HG02973 (cell line): ENCODE measurements at regions not wholly inside any gene's neighbourhood (a gene's known extent, or its start where the extent isn't known, plus 50 kb on each side); places are given as distances from the start of the nearest gene placed in this dataset.

ENCODE experiments used
- ATAC-seq: cut with Tn5 transposase; IDR thresholded peaks from one replicate; pipeline ENCODE4 v1.9.1; 2021; ENCODE audit warnings: moderate library complexity; ENCODE audit not compliant: unreplicated experiment

- no peak for ATAC-seq
These were observed 844.2 kb downstream of the JRKL start for GRCh38 chr11:97234016-97234415.

GRCh38 chr11:97237151-97237550 lies 847.3 kb downstream of the JRKL start:
- ATAC-seq = no peak

- ATAC-seq = no peak
These were observed 857.8 kb downstream of the JRKL start for GRCh38 chr11:97247601-97248000.

DNA sequence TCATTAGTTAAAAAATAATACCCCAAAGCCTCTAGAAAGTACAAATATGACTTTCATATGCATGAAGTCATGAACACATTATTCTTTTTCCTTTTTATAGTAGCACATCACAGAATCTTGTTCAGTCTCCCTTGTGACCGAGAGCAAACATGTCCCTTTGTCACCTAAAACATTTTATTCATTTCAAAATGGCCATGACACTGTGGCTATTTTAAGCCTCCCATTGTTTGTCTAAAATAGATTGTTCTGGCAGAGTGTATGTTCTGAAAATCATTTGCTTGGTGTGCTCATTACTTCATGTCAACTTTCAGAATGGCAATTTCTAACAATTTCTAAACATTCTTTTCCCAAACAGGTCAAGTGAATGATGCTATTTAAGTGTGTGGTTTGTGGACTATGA lies 865.0 kb downstream of the JRKL start:
- ATAC-seq = no peak

- no peak for ATAC-seq
These were observed 869.6 kb downstream of the JRKL start for GRCh38 chr11:97259434-97259833.

GRCh38 chr11:97259884-97260283 lies 870.1 kb downstream of the JRKL start:
- ATAC-seq = no peak

GRCh38 chr11:97263183-97263858 lies 873.5 kb downstream of the JRKL start:
- no peak for ATAC-seq

DNA sequence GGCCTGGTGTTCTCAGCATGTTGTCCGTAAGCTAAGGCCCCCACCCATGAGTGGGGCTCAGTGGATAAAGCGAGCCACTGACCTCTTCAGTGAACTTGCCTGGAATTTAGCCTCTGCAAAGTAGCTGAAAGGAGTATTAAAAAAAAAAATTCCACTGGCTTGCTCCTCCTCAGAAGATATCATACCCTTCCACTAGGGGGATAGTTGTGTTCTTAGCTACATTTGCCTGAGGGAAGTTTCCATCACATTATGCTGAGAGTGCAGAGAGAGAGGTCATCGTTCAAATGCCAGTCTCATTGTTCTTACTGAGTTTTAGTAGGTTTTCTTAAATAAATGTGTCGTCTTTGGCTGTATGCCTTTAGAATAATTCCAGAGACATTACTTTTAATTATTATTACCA lies 879.7 kb downstream of the JRKL start:
- no peak for ATAC-seq

DNA sequence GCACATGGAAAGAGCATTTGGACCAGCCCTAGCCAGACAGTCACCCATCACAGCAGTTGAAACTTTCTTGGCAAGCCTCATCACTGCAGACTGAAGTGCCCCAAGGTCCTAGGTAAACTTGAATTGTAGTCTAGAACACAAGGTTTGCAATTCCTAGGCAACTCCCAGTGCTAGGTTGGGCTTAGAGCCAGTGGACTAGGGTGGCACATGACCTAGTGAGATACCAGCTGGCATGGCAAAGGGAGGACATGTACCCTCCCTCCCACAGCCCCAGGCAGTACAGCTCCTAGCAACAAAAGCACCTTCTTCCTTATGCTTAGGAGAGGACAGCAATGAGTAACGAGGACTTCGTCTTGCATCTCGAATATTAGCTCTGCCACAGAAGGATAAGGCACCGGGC lies 889.5 kb downstream of the JRKL start:
- ATAC-seq = no peak

- no peak for ATAC-seq
These were observed 890.5 kb downstream of the JRKL start for GRCh38 chr11:97280347-97280746.

DNA sequence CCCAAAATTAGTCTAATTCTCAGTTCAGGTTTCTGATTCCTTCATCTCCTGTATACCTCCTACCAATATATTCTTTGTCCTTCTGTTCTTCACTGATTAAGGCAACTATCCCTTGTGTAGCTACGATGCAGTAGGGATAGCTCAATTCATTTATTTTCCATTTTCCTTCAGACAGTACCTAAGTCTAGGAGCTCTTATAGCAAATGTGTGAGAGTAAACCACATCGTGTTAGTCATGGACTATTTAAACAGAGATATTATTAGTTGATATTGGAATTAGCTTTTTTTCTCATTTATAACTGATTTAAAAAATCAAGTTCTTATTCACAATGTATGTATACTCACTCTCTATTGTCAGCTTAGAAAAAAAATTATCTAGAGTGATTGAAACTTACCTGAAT lies 900.0 kb downstream of the JRKL start:
- ATAC-seq = no peak

DNA sequence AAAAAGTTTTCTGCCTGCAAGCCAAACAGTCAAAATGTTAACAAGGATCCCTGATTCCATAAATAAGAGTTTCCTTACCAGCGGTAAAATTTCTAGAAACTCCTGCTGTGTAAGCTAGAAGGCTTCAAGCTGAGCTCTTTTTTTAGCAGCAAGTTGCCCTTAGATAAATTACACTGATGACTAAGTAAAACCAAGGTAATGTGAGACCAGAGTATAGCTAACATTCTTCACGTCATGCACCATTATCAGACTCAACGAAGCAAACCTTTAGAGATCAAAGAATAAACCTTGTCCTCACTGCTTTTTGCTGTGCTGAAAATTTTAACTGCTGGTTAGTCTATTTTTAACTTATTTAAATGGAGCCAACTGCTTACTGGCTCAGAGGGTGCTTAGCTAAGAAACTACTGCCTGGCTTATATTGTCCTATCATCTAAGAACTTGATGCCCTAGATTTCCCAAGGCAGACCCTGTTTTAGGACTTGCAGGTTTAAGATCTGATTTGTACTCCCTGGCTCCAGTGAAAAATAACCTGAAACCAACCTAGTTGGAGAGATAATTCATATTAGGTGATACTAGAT lies 900.7 kb downstream of the JRKL start:
- no peak for ATAC-seq

DNA sequence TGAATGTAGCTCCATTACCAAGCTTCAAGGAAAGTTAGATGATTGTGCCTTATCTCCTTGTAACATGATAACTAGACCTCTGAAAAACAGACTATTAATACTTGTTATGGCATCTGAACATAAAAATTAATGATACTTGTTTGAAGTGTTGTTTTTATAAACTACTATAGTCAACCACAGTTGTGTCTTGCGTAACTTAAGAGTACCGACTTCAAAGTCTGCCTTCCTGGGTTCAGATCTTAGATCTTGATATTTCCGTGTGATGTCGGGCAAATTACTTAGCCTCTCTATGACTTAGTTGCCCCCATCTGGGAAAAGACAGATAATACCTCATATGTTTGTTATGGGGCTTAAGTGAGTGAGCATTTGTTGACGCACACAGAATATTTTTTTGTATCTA lies 906.5 kb downstream of the JRKL start:
- no peak for ATAC-seq

DNA sequence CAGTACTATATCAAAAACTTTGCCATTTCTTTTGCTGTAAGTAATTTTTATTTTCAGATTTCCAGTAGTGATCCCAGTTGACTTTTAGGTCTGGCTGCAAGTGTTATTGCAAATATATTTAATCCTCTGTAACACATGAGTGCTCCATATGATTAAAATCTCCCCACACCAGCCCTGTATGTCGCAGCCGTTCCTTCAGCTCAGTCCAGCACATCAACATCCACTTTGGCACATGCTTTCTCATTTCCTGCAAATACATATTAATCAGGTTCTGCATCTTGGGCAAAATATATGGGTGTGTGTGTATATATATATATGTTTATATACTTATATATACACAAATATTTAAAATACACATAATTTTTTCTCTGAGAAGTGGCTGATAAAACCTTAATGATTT lies 919.5 kb downstream of the JRKL start:
- ATAC-seq = no peak

GRCh38 chr11:97325693-97326092 lies 935.9 kb downstream of the JRKL start:
- ATAC-seq = no peak

DNA sequence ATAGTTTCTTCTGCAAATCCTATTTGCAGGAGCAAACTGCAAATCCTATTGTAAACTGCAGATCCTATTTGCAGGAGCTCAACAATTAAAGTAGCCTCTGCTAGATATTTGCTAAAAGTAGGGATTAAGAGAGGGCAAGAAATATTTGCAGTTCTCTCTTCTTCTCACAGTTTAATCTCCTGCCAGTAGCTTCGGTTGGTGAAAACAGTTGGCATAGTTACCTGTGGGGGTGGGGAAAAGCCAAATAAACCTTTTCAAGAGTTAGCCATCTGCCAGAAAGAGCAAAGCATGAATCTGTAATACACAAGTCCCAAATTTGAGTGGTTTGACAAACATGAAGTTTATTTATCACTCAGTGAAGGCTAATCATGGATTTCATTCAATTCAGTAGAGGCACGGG lies 942.5 kb downstream of the JRKL start:
- no peak for ATAC-seq

DNA sequence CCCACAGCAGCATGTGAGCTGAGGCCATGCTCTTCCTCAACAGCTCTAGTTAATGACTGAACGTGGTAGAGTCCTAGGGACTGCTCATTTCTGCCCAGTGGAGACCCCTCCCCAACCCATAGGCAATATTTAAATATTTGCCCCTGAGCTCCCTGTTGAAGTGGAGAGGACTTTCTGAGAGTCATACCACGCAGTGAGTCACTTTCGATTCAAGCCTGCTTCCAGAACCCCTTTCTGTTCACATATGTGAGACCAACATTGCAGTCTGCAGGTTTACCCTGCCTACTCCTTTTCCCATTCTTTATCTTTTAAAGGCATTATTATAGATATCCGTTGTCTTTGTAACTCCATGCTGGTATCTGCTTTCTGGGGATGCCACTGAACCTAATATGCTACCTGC lies 946.3 kb downstream of the JRKL start:
- no peak for ATAC-seq

DNA sequence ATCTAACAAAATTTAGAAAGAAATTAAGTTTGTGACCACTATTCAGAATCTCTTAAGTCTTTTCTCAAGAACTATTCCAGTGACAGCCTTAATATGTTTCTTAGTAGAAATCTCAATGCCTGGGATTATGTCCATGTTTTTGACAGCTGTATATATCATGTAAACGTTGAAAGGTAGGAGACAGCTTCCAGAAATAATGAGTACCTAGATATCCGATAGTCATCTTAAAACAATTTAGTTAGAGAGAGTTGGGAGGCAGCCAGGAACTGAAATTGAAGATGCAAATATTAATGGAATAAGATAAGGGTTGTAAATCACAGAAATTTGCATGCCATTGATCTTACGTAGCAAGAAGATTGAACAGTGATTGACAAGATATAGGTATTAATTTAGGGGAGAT lies 955.2 kb downstream of the JRKL start:
- ATAC-seq = no peak

- ATAC-seq = no peak
These were observed 959.4 kb downstream of the JRKL start for GRCh38 chr11:97349201-97349600.

DNA sequence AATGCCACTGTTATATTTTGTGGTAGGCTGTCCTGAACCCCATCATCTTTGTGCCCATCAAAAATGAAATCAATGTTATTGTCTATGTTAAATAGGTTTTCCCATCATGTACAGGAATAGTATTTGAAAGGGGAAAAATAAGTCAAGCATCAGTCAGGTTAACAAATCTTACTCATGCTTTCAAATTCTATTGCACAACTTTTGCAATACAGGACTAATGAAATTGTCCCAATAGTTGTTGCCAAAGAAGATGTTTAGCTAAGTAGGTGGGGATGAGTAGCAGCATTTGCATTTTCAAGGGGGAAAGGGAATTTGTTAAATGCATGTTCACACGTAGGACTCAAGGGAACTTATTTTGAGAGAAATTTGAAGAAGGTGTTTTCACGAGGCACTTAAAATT lies 962.1 kb downstream of the JRKL start:
- ATAC-seq = no peak

GRCh38 chr11:97354026-97354425 lies 964.2 kb downstream of the JRKL start:
- ATAC-seq = no peak

GRCh38 chr11:97354576-97354975 lies 964.8 kb downstream of the JRKL start:
- no peak for ATAC-seq

DNA sequence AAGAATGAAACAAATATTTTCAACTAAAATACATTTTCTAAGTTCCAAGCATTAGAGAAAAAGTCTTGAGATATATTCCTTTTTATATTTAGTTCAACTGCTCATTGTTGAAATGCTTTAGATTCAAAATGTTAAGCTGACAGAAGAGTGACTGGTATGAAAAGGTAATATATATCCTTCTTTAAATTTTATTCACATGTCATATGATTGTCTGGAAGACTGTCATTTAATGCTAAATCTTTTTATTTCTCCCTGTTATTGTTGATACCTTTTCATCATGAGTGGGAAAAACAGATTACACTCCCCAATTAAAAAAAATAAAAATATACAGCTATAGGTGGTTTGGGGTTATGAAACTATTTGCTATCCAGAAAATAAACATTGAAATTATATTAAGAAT lies 965.4 kb downstream of the JRKL start:
- no peak for ATAC-seq
